PC-9 (cell line): ENCODE measurements at regions not wholly inside any gene's neighbourhood (a gene's known extent, or its start where the extent isn't known, plus 50 kb on each side); places are given as distances from the start of the nearest gene placed in this dataset.
A peak's percentile ranks its signal among the peaks of the same experiment; 100 is the strongest.

Experiments used
- BruUV-seq: library from RNA; stranded (reverse); fragments of 400-500 nt; replicated peaks from 2 replicates; lab custom pipeline; 2021; lab: Mats Ljungman, UMichigan
- CTCF ChIA-PET: fragments of 300-600 bp; sonication (Branson Sonifier 250); formaldehyde crosslinking; loops from one replicate; lab custom pipeline; 2022; ENCODE audit warnings: antibody characterized with exemption; lab: Charles Lee
- POLR2A ChIA-PET: fragments of 300-600 bp; sonication (Branson Sonifier 250); formaldehyde crosslinking; loops from one replicate; lab custom pipeline; 2022; ENCODE audit warnings: antibody characterized with exemption; ENCODE audit not compliant: unreplicated experiment; lab: Charles Lee
- DNase-seq, 2 experiments: peaks; one replicate each; pipeline versions ENCODE4 v3.0.0 to v3.0.0-alpha.2; 2015 to 2022; ENCODE audit warnings: mixed read lengths in 1 of 2
- H2AFZ ChIP-seq: fragments of 200-600 bp; sonication (generic); 2 replicates; pipeline ENCODE4 v1.8.1; 2017; ENCODE audit warnings: antibody characterized with exemption
- H3F3A ChIP-seq: fragments of 200-600 bp; sonication (generic); 2 replicates; pipeline ENCODE4 v1.8.1; 2017; ENCODE audit warnings: antibody characterized with exemption, mild to moderate bottlenecking, low read depth; ENCODE audit not compliant: insufficient read depth
- H3K27ac ChIP-seq: fragments of 200-600 bp; sonication (generic); 2 replicates; pipeline ENCODE4 v1.6.1; 2016; ENCODE audit warnings: mixed run types
- H3K27me3 ChIP-seq: fragments of 200-600 bp; sonication (generic); 2 replicates; pipeline ENCODE4 v1.6.1; 2016; ENCODE audit warnings: low read depth, mixed run types; ENCODE audit not compliant: insufficient read depth
- H3K36me3 ChIP-seq: fragments of 200-600 bp; sonication (generic); 2 replicates; pipeline ENCODE4 v1.6.1; 2016; ENCODE audit warnings: low read depth, mixed run types
- H3K4me1 ChIP-seq: fragments of 200-600 bp; sonication (generic); replicated peaks from 2 replicates; pipeline ENCODE4 v1.6.1; 2016; ENCODE audit warnings: mixed run types; ENCODE audit not compliant: insufficient read depth
- H3K4me2 ChIP-seq: fragments of 200-600 bp; sonication (generic); 2 replicates; pipeline ENCODE4 v1.6.1; 2017; ENCODE audit warnings: mixed run types
- H3K4me3 ChIP-seq: fragments of 200-600 bp; sonication (generic); 2 replicates; pipeline ENCODE4 v1.6.1; 2016; ENCODE audit warnings: mixed run types
- H3K79me2 ChIP-seq: fragments of 200-600 bp; sonication (generic); 2 replicates; pipeline ENCODE4 v1.6.1; 2017; ENCODE audit warnings: low read depth, mixed run types
- H3K9me2 ChIP-seq: fragments of 200-600 bp; sonication (generic); 2 replicates; pipeline ENCODE4 v1.8.1; 2017; ENCODE audit warnings: mild to moderate bottlenecking; ENCODE audit not compliant: insufficient read depth
- H3K9me3 ChIP-seq: fragments of 200-600 bp; sonication (generic); 2 replicates; pipeline ENCODE4 v1.8.1; 2016; ENCODE audit warnings: low read depth; ENCODE audit not compliant: insufficient read depth
- H4K20me1 ChIP-seq: fragments of 200-600 bp; sonication (generic); 2 replicates; pipeline ENCODE4 v1.8.1; 2017; ENCODE audit not compliant: insufficient read depth
- EZH2 ChIP-seq: fragments of 200-600 bp; sonication (generic); IDR thresholded peaks from 2 replicates; pipeline ENCODE4 v1.8.0; 2017; ENCODE audit warnings: antibody characterized with exemption, low read depth
- intact Hi-C: fragments of 100-400 bp; cut with micrococcal nuclease; formaldehyde crosslinking; loops from one replicate; pipeline ENCODE4 v1.10.0; 2022; ENCODE audit not compliant: unreplicated experiment
- TF ChIP-seq, protein P1 (sequence below): fragments of 200-600 bp; sonication (generic); conservative IDR thresholded peaks from 2 replicates; pipeline ENCODE4 v1.6.1; 2017; ENCODE audit warnings: mixed run types, antibody characterized with exemption, mild to moderate bottlenecking, moderate library complexity

DNA sequence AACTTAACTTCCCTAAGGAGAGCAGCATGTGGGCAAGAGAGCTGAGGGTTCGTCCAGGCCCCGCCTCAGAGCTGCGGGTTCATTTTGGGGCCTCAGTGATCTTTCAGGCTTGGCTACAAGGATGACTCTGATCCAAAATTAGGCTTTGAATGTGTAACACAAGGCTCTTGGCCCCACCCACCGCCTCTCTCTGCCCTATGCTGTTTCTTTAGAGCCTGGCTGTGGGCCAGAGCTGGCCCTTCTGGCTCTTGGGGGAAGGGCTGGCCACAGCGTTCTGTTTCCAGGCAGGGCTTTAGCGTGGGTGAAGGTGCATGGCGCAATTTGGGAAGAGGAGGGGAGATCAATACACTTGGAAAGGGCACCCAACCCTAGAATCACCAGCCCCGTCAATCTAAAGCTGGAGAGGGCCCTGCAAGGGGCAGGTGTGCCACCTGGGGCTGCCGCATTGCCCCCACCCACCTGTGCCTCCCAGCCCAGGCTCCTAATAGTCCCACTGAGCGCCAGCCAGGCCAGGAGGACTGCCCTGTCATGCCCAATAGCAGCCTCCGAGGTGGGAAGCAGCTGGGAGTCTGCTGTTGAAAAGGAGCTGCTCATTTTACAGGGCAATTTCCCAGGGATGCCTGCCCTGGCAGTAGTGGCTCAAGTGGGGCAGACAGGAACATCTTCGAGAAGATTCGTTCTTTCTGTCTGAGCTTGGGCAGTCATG, 84.5 kb upstream of the MAML3 start:
- Histone ChIP-seq H3K79me2 (no peaks in the 10 kb centered on the region), H3K27me3 (no peaks in the 10 kb centered on the region), H3K27ac (no peak overlapping the region), H4K20me1 (no peaks in the 10 kb centered on the region), H3K4me3 (no peak overlapping the region), H3F3A (no peaks in the 10 kb centered on the region), H3K4me1 (no peaks in the 10 kb centered on the region), H3K9me3 (no peaks in the 10 kb centered on the region), H2AFZ (no peak overlapping the region), H3K9me2 (no peaks in the 10 kb centered on the region), H3K4me2 (no peak overlapping the region), H3K36me3 (no peaks in the 10 kb centered on the region)
- intact Hi-C loops: no loop called here
- no TSS peak for BruUV-seq
- no peak for TF ChIP-seq EZH2
- TF ChIP-seq, protein P1, sequence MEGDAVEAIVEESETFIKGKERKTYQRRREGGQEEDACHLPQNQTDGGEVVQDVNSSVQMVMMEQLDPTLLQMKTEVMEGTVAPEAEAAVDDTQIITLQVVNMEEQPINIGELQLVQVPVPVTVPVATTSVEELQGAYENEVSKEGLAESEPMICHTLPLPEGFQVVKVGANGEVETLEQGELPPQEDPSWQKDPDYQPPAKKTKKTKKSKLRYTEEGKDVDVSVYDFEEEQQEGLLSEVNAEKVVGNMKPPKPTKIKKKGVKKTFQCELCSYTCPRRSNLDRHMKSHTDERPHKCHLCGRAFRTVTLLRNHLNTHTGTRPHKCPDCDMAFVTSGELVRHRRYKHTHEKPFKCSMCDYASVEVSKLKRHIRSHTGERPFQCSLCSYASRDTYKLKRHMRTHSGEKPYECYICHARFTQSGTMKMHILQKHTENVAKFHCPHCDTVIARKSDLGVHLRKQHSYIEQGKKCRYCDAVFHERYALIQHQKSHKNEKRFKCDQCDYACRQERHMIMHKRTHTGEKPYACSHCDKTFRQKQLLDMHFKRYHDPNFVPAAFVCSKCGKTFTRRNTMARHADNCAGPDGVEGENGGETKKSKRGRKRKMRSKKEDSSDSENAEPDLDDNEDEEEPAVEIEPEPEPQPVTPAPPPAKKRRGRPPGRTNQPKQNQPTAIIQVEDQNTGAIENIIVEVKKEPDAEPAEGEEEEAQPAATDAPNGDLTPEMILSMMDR: no peak
- POLR2A ChIA-PET: interaction anchor here (0.5 to 1.0 kb wide), 3 partner anchors 13 to 52 kb away, joined by 3 to 10 read pairs (median 6); no protein-coding TSS in a partner anchor
- peak in 1 of 2 experiments; percentile 53 for DNase-seq
- CTCF ChIA-PET: interaction anchor here (0.7 kb wide), 1 partner anchor 110 kb away, joined by 3 read pairs; no protein-coding TSS in a partner anchor

DNA sequence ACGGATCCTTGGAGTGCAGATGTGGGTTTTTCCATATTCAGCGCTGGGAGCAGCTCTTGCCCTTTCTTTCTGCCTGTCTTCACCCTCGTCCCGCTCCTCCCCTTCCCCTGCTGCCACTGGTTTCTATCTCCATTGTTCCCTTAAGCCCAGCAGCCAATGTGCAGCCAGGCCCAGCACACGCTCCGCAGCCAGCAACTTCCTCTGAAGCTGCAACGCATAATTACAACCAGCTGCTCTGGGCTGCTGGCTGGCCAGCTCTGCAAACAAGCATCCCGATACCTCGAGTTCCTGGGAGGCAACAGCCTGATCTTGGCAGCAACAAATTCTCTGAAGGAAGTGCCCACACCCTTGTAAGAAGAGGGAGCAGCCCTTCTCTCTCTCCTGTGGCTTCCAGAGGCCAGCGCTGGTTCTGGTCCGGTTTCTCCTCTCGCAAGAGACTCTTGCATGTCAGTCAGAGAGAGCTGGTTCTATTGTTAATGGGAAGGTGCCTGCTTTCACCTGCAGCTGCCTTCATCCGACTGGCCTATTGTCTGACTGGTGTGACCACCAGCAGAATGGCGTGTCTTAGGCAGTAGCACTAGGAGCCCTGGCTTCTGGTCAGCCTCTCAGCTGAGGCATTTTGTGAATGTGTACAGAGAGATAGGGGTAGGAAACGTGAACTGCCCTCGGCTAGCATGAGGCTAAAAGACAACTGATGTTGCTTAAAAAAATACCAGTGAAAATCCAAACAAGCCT, 83.8 kb upstream of the MAML3 start:
- CTCF ChIA-PET: interaction anchor here (0.5 to 0.7 kb wide), 2 partner anchors 86 to 111 kb away, joined by 3 read pairs; no protein-coding TSS in a partner anchor
- H3K36me3 ChIP-seq: no peaks in the 10 kb centered on the region
- TF ChIP-seq, protein P1: no peak
- TF ChIP-seq EZH2: no peak
- no peak for DNase-seq
- H3K27me3 ChIP-seq: no peaks in the 10 kb centered on the region
- H3K4me1 ChIP-seq: no peaks in the 10 kb centered on the region
- BruUV-seq: no TSS peak
- no peak overlapping the region for H2AFZ ChIP-seq
- H4K20me1 ChIP-seq: no peaks in the 10 kb centered on the region
- no peak overlapping the region for H3K4me3 ChIP-seq
- no peaks in the 10 kb centered on the region for H3F3A ChIP-seq
- H3K4me2 ChIP-seq: no peak overlapping the region
- intact Hi-C loops: no loop called here
- no peaks in the 10 kb centered on the region for H3K9me2 ChIP-seq
- POLR2A ChIA-PET: no interaction called here
- no peak overlapping the region for H3K27ac ChIP-seq
- H3K9me3 ChIP-seq: no peaks in the 10 kb centered on the region
- no peaks in the 10 kb centered on the region for H3K79me2 ChIP-seq

DNA sequence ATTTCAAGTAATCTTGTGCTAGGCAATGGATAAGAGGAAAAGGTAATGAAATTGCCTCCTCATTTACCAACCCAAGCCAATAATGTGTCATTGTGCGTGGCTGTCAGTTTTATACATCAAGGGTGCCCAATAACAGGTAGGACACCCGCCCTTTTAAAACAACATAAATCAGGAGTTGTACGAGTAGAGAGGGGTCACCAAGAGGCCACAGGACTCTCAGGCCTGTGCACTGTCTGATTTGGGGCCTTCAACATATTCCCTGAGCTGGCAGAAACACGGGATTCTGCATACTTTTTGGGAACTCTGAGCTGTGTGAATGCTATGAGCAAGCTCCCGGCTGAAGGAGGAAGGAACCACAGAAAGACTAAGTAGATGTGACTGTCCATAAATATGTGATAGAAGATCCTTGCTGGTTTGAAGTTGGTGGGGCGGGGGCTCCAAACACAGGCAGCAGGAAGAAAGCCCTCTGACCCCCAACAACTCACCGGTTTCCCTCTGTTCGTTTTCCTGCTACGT, 82.7 kb upstream of the MAML3 start:
- Histone ChIP-seq H3K79me2 (no peaks in the 10 kb centered on the region), H3K4me3 (no peak overlapping the region), H3K4me2 (no peak overlapping the region), H3K27ac (no peak overlapping the region), H3K9me3 (no peaks in the 10 kb centered on the region), H3F3A (no peaks in the 10 kb centered on the region), H3K27me3 (no peaks in the 10 kb centered on the region), H3K4me1 (no peaks in the 10 kb centered on the region), H4K20me1 (no peaks in the 10 kb centered on the region), H3K9me2 (no peaks in the 10 kb centered on the region), H2AFZ (no peak overlapping the region), H3K36me3 (no peaks in the 10 kb centered on the region)
- ChIA-PET POLR2A (interaction anchor here (0.6 kb wide), 1 partner anchor 105 kb away, joined by 4 read pairs; no protein-coding TSS in a partner anchor), CTCF (no interaction called here)
- BruUV-seq: no TSS peak
- DNase-seq: no peak
- intact Hi-C loops: no loop called here
- TF ChIP-seq, protein P1: no peak
- no peak for TF ChIP-seq EZH2
